NT2/D1 (cell line): ENCODE measurements at regions not wholly inside any gene's neighbourhood (a gene's known extent, or its start where the extent isn't known, plus 50 kb on each side); places are given as distances from the start of the nearest gene placed in this dataset.

ENCODE experiments used
- SUZ12 ChIP-seq: IDR thresholded peaks from 2 replicates; pipeline ENCODE4 v1.6.1; 2011; ENCODE audit not compliant: insufficient read length, insufficient read depth; ENCODE audit errors: extremely low read depth
- YY1 ChIP-seq: IDR thresholded peaks from 2 replicates; pipeline ENCODE4 v1.6.1; 2011; ENCODE audit not compliant: insufficient read length, insufficient read depth

- TF ChIP-seq YY1 (no peak), SUZ12 (no peak)
These were observed 576.2 kb upstream of the KCNMB2 start for GRCh38 chr3:177960014-177960413.
